T-helper 2 cell (primary cell): ENCODE measurements at regions not wholly inside any gene's neighbourhood (a gene's known extent, or its start where the extent isn't known, plus 50 kb on each side); places are given as distances from the start of the nearest gene placed in this dataset.

Experiments used
- DNase-seq, 5 experiments: peaks; one replicate each; pipeline versions ENCODE4 v3.0.0 to v3.0.0-alpha.2; 2012 to 2022

DNA sequence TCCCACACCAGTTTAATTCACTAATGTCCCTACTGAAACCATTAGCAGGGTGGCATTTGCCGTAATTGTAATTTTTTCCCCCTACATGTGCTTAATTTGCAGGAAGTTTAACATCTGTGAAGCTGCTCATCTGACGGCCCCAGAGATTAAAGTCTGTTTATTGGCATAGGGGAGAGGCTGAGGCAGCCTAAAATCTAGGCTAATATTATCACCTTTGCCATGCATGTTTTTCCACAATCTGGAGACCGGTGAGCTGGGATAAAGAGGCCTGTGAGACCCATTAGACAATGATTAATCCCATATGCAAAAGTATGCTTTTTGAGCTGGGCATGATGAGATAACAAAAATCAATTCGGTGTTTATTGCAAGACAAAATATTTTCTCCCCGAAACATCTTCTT, 561.2 kb upstream of the ALCAM start:
- no peak for DNase-seq

GRCh38 chr3:104810896-104811295, 555.8 kb upstream of the ALCAM start:
- no peak for DNase-seq

- no peak for DNase-seq
Observed at GRCh38 chr3:104816008-104816407, 550.7 kb upstream of the ALCAM start.

- no peak for DNase-seq
Observed at GRCh38 chr3:104816716-104817115, 550.0 kb upstream of the ALCAM start.

DNA sequence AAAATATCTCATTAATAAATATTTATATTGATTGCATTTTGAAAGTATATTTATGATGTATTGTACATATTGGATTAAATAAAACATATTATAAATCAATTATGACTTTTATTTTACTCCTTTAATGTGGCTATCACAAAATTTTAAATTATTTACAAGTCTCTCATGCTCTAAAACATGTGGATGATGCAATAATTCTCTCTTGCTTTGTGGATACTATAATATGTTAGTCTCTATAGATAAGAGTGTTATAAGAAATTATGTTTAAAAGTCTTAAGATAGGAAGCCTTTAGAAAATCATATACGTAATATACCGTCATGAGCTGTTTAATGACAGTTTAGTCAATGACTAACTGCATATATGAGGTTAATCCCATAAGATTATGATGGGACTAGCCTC, 547.4 kb upstream of the ALCAM start:
- no peak for DNase-seq

DNA sequence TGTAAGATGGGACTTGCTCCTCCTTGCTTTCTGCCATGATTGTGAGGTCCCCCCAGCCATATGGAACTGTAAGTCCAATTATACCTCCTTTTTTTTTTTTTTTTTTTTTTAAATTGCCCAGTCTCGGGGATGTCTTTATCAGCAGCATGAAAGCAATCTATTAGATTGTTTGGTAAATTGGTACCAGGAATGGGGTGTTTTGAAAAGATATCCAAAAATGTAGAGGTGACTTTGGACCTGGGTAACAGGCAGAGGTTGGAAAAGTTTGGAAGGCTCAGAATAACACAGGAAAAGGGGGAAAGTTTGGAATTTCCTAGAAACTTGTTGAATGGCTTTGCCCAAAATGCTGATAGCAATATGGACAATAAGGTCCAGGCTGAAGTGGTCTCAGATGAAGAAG, 545.8 kb upstream of the ALCAM start:
- DNase-seq: no peak

GRCh38 chr3:104825116-104825515, 541.6 kb upstream of the ALCAM start:
- DNase-seq: no peak

DNA sequence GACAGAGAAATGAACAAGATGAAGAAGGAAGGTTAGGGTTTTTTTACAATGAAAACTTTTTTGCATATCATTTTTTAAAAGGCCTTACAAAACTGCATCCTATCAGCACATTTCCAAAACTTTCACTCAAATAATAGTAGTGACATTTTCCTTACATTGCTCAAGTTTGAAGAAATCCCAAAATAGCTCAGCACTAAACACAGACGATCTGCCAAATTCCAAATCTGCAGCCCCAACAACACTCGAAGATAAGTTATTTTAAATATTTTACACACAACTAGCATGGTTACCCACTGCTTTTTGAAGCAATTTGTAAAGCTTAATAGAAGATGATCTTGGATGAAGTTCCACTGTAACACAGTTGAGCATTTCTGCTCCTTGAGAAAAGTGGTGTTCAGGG, 535.6 kb upstream of the ALCAM start:
- DNase-seq: no peak

GRCh38 chr3:104832530-104832929, 534.2 kb upstream of the ALCAM start:
- DNase-seq: no peak

- no peak for DNase-seq
Observed at GRCh38 chr3:104835376-104835775, 531.3 kb upstream of the ALCAM start.

DNA sequence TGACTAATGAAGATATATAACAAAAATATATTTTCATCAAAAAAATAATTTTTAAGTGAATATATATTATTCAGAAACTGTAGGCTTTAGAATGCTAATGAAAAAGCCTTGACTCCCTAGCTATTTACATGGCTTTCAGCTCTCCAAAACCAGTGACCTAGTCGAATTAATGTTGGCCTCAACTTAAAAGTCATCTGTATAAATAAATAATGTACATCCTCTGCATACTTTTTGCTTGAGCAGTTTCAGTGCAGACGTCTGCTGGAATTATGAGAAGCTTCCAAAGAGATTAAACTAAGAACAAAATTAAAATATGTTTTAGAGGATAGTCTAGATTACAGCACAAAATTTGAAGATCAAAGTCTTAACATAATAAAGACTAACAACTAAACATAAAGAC, 520.4 kb upstream of the ALCAM start:
- DNase-seq: no peak

DNA sequence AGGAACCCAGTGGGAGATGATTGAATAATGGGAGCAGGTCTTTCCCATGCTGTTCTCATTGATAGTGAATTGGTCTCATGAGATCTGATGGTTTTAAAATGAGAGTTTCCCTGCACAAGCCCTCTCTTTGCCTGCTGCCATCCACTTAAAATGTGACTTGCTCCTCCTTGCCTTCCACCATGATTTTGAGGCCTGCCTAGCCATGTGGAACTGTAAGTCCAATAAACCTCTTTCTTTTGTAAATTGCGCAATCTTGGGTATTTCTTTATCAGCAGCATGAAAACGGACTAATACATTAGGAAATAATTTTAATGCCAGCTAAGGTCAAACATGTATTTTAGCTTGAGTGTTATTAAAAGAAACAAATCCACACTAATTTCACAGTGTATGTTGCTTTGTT, 517.6 kb upstream of the ALCAM start:
- DNase-seq: no peak

DNA sequence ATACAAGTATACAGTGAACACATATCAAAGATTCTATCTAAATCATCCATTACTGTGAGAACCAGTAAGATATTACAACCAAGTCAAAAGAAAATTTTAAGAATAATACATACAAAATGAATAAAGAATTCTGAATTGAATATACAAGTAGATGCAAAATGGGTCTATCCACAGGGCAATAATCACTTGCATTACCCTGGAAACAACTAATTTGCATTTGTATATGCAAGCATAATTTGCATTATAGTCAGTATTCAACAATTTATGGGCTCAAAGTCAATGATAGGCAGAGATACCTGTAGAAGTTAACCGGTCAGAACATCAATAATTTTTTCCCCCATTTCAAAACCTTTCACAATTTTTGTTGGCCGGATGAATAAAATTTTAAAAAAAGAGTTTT, 512.2 kb upstream of the ALCAM start:
- DNase-seq: no peak

GRCh38 chr3:104855702-104856101, 511.0 kb upstream of the ALCAM start:
- DNase-seq: no peak

DNA sequence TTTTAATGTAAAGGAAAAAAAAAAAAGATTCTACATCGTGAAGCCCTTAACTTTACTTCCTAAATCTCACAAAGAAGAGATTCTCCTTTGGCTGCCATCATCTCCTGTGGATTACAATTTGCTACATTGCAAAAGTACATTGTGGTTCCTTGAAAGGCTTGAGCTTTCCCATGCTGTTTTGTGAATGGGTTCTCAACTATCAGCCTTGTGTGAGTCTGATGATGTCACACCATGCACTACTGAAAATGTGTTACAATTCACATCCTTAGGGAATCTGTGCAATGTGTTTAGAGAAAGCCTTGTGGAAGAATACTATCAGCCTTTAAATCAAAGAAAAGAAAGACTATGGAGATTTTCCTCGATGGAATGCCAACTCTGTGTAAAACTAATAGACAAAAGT, 510.0 kb upstream of the ALCAM start:
- DNase-seq: no peak

DNA sequence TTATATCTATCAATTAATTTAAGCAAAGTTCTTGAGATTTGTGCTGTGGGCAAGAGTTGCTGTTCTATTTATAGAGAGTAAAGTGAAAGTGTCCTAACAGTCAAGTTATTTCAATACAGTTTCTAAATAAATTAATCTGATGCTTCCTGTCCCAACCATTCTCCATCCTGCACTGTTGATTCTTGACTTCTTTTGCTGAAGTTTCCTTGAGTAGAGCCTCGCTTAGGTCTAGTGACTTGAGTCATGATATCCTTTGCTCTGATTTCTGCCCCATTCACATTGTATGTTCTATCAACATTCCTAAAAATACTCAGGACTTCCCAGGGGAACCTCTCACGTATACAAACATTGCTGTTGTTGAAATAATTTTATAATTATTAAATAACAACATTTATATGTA, 498.4 kb upstream of the ALCAM start:
- DNase-seq: no peak

DNA sequence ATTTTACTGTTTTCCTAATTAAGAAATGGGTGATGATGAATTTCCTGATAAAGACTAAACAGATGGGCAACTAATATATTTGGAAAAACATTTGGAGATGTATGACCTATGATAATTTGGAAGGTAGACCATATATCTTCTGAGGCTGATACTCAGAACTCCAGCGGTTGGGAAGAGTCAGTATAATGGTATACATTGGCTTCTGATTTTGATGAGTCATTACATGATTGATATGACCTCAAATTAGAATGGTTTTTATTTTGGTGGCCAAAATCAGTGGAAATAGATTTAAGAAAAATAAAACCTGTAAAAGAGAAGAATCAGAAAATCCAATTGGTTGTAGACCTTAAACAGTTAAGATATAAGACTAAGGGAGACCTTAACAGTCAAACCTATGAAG, 496.4 kb upstream of the ALCAM start:
- no peak for DNase-seq

DNA sequence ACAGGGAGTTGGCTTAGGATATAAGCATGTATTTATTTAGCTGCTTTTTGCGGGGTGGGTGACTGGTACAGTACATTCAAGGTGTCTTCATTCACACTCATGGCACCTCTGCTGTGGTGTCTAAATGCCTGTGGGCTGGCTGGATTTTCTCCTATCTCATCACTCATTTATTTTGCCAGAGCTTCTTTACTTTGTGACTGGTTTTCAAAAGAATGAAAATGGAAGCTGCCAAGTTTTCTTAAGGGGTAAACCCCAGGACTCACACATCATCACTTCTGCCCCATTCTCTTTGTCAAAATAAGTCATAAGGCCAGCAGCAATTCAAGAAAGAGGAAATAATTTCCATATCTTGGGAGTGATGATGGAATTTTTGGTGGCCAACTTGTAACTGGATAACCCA, 493.4 kb upstream of the ALCAM start:
- no peak for DNase-seq

DNA sequence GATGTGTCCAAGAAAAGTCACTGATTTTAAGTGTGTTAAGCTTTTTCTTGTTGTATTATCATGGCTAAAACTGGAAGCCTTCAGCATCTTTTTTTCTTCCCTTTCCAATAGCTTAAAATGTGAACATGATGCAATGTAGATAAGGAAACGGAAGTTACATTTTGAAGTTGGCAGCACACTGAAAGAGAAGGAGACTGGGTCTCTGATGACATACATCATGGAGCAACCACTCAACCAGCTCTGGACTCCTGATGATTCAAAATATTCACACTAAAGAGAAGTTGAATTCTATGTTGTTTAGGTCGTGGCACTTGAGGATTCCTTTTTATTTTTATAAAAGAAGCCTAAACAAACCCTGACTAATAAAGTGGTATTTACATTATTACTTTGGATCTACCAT, 488.3 kb upstream of the ALCAM start:
- no peak for DNase-seq

GRCh38 chr3:104879919-104880318, 486.8 kb upstream of the ALCAM start:
- no peak for DNase-seq

GRCh38 chr3:104885214-104885814, 481.4 kb upstream of the ALCAM start:
- no peak for DNase-seq

DNA sequence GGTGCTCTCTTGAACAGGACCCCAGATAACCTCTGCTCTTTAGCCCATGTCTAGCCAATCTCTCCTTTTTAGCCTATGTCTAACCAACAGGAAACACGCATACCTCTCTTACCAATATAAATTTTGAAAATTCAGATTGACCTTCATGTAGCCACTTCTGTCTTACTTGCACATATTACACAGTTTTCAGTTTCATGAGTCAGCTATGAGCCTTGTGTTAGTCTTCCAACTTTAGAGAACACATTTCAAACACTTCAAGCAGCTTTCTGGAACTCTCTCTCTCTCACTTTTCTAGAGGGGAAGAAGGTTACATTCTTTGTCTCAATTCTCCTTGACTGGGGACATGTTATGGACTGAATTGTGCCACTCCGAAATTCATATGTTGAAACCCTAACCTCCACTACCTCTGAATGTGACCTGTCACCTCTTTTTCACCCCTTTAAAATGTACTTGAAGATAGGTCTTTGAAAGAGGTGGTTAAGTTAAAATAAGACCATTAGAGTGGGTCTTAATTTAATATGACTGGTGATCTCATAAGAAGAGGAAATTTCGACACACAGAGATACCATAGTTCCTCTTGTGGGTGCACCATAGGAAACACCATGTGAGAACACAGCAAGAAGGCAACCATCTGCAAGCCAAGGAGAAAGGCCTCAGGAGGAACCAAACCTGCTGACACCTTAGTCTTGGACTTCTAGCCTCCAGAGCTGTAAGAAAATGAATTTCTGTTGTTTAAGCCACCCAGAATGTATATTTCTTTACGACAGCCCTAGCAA, 480.3 kb upstream of the ALCAM start:
- DNase-seq: no peak

- no peak for DNase-seq
Observed at GRCh38 chr3:104887069-104887468, 479.6 kb upstream of the ALCAM start.

DNA sequence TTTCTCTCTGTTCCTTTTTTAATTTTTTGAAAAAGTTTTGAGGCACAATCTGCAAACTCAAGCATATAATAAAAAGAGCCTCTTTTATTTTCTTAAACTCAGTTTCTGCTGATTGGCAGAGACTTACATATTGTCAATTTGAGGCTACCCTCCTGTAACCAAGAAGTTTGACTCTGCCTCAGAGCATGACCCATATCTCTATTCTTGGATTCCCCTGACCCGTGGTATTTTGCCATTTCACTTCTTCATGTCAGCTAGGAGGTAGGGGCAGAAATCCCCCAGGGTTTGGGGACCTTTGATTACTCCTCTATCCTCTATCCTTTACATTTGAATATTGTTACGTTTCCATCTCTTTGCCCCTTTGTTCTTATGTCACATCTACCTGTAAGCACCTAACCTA, 479.1 kb upstream of the ALCAM start:
- DNase-seq: no peak

DNA sequence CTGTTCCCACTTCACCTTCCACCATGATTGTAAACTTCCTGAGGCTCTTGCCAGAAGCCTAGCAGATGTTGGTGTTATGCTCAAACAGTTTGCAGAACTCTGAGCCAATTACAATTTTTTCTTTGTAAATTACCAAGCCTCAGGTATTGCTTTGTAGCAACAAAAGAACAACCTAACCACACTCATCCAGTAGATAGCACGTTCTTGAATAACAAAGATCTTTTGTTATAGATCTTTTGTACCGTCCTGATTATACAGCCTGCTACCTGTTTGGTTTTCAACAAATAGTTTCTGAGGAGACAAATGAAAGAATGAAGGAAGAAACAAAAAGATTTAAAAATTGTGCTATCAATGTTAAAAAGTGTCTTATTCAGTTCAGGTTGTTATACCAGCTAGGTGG, 474.7 kb upstream of the ALCAM start:
- no peak for DNase-seq
